Umbilical cord (tissue), 1 donor: ENCODE measurements at regions not wholly inside any gene's neighbourhood (a gene's known extent, or its start where the extent isn't known, plus 50 kb on each side); places are given as distances from the start of the nearest gene placed in this dataset.
"Not testable (repeated sequence)": the region's sequence is repeated elsewhere in the genome, so short reads cannot be mapped to it uniquely, and the experiment has no call there.

Experiments used
- DNase-seq: peaks from one replicate; pipeline ENCODE4 v3.0.0-alpha.2; 2015; ENCODE audit warnings: low spot score

DNA sequence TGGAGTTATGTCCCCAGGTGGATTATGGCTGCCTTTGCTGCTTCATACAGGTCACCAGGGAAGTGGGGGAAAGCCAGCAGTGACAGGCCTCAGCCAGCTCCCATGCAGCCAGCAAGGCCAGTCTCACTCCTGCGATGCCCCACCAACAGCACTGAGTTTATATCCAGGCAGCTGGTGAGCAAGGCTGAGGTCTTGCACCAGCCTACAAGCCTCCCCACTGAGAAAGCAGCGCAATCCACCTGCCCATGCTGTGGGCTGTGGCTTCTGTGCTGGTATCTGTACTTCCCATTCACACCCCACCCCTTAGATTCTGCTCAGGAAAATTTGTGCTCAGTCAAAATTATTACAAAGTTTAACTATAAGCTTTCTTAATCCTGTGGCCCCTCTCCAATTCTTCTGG lies 153.5 kb downstream of the HHIP start:
- DNase-seq, result no peak

DNA sequence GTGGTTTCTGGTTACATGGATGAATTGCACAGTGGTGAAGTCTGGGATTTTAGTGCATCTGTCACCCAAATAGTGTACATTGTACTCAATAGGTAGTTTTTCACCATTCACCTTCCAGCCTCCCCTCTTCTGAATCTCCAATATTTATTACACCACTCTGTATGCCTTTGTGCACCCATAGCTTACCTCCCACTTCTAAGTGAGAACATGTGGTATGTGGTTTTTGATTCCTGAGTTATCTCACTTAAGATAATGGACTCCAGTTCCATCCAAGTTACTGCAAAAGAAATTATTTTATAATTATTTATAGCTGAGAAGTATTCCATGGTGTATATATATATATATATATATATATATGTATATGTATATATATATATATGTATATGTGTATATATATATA lies 155.8 kb downstream of the HHIP start:
- no peak for DNase-seq

DNA sequence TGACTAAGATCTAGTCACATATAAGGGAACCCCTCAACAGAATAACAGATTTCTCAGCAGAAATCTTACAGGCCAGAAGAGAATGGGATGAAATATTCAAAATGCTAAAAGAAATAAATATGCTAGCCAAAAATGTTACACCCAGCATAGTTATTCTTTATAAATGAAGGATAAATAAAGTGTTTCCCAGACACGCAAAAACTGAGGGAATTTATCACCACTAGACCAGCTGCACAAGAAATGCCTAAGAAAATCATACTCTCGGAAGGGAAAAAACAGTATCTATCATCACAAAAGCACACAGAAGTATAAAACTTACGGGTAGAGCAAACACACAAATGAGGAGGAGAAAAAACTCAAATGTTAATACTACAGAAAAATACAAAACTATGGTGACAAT lies 162.1 kb downstream of the HHIP start:
- DNase-seq, result no peak

DNA sequence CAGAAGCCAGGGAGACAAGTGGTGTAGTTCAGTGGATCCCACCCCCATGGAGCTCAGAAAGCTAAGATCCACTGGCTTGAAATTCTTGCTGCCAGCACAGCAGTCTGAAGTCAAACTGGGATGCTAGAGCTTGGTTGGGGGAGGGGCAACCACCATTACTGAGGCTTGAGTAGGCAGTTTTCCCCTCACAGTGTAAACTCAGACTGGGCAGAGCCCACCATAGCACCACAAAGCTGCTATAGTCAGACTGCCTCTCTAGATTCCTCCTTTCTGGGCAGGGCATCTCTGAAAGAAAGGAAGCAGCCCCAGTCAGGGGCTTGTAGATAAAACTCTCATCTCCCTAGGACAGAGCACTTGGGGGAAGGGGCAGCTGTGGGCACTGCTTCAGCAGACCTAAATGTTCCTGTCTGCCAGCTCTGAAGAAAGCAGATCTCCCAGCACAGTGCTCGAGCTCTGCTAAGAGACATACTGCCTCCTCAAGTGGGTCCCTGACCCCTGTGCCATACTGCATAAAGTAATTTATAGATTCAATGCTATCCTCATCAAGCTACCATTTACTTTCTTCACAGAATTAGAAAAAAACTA lies 163.2 kb downstream of the HHIP start:
- DNase-seq, result no peak

DNA sequence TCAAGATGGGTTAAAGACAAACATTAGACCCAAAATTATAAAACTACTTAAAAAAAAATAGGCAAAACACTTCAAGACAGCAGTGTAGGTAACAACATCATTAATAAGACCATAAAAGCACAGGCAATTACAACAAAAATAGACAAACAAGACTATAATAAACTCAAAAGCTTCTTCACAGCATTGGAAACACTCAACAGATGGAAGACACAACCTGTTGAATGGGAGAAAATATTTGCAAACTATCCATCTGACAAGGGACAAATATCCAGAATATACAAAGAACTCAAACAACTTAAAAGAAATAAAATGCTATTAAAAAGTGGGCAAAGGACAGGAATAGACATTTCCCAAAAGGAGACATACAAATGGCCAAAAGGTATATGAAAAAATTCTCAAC lies 170.7 kb downstream of the HHIP start:
- DNase-seq, result no peak

DNA sequence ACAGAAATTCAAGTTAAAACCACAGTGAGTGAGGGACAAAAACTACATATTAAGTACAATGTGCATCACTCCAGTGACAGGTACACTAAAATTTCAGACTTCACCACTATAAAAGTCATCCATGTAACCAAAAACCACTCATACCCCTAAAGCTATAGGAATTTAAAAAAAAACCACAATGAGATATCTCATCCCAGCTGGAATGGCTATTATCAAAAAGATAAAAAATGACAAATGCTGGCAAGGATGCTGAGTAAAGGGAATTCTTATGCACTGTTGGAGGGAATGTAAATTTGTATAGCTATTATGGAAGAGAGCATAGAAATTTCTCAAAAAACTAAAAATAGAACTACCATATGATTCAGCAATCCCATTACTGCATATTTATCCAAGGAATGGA lies 171.1 kb downstream of the HHIP start:
- no peak for DNase-seq

DNA sequence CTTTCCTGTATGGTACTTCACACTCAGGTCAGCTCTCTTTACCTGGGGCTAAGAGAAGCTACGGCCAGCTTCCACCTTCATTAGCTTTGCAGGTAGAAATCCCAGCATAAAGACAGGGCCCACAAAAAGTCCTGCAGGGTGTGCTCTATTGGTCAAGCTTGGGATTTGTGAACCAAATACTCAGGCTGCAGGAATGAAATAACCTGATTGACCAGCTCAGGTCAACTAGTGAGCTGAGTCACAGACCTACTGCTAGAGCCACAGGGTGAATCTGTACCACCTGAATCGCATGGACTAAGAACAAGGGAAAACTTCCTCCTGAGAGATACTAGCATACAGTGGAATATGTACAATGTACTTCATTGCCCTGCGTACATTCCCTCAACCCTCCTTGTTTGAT lies 172.2 kb downstream of the HHIP start:
- no peak for DNase-seq

DNA sequence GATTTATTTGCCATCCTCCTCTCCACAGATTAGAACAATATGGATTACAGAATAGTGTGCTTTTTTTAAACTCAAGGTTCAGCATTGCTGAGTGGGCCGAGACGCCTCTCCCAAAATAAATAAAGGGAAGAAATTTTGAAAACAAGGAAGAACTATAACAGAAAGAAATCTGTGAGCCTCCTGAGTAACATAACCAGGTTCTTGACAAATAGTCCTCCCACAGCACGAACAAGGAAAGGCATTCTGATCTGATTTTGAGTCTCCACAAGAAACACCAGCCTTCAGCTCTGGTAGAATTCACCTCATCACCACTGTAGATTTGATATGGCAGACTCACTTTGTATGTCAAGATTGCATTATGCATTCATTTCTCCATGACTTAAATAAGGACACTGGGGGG lies 173.6 kb downstream of the HHIP start:
- DNase-seq, result no peak

DNA sequence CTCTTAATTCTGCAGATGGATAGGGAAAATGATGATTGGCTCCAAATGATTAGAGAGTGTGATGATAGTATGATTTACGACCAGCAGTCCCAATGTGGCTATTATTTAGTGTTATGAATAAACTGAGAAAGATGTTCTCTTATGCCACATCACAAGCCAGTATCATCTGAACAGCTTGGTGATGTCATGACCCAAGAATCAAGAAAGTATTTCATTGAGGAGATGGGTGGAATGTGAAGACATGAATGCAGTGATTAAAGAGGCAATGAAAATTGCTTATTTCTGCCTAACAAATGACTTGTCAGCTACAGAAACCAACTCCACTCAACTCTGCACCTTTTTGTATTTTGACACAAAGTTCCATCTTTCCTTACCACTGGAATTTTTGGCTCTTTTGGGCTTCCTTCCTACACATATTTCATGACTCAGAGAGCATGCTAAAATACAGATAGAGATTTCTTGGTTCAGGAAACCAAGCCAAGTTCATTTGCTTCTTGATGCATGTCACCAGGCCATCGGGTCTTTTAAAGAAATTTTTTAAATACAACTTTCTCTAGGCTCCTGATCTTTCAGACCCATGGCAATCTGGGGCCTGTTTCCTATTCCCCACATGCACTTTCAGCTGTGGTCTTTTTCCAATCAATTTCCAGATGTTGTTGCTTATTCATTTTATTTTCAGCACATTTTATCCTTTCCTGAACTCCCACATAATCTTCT lies 174.2 kb downstream of the HHIP start:
- DNase-seq, result no peak

DNA sequence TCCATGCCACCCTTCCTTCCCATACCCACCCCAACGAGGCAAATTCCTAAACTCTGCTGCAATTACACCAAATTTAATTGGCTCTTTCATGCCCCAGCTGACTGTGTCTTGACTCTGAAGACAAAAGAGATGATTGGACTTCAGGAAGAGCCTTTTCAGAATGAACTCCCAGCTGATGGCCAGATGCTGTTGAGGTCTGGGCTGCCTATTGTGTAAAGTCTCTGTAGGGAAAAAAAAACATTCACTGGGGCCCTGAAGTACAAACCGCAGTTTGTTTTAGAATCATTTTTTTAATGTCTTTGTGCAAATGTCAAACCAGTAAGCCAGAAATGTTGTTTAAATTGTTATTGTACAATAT lies 174.8 kb downstream of the HHIP start:
- no peak for DNase-seq

DNA sequence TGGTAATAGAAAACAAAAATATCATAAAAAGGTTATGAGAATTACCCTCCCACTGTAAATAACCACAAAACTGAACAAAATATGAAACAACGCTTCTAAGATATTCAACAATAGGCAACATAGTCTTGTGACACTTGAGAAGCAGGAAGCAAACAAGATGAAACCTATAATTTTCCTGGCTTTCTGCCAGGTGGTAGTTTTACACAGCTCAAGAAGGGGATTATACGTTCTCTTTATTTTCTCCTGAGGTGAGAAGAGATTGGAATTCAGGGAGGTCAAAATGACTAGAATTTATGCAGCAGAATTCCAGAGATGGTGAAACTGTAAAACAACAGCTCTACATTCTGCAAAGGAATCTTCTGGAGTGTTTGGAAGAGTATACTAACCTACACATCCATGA lies 186.0 kb downstream of the HHIP start:
- peak; percentile 5 for DNase-seq

DNA sequence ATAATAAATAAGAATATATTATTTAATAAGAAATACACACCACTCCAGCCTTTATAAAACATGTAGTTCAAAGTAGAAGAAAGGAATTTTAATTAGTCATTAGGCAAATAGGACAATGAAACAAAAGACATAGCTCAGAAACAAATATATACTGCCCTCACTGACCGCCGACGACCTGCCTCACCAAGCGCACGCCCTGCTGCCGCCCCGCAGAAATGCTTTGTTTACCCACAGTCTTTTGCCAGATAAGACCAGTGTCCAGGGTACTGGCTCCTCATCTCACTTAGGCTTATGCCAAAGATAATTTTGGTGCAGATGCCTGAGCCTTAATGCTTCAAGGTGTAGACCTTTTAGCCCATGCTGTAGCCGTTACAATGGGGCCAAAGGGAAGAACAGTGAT lies 199.5 kb downstream of the HHIP start:
- no peak for DNase-seq

DNA sequence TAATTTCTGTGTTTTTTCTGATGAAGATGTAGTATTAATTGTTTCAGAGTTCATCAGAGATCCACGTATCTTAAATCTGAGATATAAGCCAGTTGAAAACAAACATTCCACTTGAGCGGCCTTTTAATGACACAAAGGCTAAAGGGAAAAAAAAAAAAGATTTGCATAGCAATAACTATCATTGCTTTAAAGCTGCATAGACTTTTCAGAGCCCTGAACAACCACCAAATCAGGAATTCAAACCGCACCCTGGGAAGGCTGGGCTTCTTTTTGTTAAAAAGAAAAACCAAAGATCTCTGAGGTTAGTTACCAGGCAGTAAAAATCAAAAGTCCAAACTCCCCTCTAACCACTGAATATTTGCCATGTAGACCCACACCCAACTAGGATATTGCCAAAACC lies 206.0 kb downstream of the HHIP start:
- peak; percentile 2 for DNase-seq

DNA sequence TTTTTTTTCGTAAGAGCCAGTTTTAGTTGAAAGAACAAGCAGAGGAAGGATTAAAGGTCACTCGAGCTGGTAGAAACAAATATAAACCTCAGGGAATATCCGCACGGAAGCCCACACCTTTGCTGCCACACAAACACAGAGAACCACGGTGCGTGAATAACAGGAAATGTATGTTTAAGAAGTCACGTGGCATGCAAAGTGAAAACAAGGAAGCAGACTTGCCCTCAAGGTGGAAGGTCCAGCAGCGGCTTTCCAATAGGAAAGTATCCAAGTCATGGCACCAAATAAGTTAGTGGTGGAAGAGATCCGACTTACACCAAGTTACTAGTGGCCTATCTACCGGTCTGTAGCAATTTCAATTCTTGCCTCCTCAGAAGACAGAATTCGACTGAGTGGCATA lies 215.5 kb downstream of the HHIP start:
- DNase-seq, result no peak

DNA sequence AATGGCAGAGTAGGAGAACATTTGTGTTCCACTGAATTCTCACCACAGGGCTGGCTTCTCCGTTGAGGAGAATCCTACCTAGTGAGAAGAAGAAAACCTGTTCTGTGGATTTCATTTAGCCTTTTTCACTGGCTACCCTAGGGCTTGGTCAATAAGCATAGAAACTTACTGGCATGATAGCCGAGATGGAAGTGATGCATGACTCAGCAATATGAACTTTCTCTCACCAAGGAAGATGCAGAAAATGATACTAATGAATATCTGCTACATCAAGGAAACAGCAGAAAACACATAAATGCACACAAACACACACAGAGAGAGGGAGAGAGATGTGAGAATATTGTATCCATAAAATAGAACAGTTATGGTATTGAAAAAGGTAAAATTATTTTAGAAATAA lies 216.3 kb downstream of the HHIP start:
- no peak for DNase-seq

DNA sequence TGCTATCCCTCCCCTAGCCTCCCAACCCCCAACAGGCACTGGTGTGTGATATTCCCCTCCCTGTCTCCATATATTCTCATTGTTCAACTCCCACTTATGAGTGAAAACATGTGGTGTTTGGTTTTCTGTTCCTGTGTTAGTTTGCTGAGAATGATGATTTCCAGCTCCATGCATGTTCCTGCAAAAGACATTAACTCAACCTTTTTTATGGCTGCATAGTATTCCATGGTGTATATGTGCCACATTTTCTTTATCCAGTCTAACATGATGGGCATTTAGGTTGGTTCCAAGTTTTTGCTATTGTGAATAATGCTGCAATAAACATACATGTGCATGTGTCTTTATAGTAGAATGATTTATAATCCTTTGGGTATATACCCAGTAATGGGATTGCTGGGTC lies 218.9 kb downstream of the HHIP start:
- not testable (repeated sequence) for DNase-seq

DNA sequence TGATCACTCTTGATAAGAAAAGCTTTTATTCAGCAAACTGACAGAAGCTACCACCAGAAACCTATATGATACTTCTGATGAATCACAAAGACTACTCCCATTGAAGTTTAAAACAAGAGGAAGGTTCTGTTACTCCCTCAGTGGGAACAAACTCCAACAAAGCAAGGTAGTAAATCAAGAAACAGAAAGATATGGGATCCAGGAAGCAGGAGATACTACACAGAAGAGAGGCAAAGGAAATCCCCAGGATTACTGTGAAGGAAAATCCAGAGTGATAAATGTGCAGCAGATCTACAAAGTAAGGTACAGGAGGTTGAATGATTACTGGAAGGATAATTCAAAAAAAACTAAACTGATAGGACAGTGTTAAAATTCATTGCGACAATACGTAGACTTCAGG lies 222.4 kb downstream of the HHIP start:
- DNase-seq, result peak; percentile 1

DNA sequence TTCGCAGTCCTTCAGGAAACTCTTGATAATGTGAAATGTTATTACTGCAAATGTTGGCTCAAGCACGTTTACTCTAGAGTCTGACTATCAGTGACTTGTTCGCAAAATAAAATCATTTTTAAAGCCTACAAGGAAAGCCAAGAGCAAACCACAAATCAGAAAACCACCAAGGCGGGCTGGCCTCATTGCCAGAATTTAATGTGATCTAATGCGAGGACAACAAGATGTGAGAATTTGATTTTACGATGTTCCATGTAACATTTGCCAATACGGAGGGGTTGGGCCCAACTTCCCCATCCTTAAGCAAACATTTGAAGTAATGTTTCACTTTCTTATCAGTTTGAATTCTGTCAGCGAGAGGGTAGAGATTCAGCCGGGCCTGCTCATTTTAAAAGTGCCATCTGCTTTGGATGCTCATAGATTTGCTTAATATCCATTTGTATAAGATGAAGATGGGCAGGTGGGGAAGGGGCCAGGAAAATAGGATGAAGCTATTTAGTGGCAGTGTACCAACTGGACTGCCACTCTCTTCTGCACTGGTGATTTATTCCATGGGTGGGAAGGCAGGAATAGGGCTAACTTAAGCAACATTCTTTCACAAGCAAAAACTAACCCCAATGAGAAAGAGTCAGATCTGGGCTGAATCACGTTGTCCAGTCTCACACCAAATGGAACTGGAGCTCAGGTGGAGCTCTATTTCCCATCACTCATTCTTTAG lies 225.3 kb downstream of the ANAPC10 start:
- DNase-seq, result peak; percentile 3

DNA sequence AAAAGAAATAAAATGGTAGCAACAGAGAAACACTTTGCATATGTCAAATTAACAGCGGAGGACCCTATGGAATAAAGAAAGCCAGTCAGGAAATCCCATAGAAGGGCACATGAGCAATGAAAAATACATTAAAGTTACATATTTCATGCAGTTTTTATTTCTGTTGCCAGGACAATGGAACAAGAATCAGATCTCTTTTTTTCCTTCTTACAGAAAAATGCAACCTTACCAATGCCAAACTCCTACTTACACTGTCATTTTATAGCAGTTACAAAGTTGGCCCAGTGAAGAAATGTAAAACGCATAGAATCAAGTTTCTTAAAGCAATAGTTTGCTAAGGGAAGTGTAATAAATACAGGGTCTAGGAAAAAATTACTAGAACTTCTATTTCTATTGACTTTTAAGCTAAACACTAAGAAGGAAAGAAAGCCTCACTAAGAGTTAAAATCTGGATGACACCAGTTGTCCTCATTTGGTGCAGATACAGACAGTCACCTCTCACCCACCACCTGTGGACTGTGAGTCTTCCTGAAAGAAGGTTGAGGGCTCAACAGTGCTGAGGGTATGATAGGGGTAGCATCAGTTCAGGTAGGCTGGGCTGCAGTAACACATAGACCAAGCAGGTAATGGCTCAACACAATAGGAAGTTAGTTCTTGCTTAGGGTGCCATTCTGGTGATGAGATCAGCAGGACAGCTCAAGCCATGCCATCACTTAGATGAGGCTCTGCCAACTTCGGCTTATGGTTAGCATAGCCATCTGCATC lies 224.6 kb downstream of the ANAPC10 start:
- no peak for DNase-seq

DNA sequence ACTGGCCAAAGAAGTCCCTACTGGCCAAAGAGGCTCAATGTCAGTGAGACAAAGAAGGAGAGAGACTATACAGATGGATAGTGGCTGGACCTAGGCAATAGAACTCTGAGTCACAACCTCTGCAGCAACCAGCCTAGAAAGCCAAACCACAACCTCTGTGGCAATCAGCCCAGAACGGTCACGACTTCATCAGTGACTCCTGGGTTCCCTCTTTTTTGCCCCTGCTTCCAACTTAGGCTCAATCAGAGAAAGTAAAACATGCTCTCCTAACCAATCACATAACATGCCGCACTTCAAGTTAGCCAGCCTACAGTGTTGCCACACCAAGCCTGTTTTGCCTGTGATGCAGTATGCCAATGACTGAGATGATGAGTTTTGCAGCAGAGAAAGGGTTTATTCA lies 203.4 kb downstream of the ANAPC10 start:
- DNase-seq, result no peak

DNA sequence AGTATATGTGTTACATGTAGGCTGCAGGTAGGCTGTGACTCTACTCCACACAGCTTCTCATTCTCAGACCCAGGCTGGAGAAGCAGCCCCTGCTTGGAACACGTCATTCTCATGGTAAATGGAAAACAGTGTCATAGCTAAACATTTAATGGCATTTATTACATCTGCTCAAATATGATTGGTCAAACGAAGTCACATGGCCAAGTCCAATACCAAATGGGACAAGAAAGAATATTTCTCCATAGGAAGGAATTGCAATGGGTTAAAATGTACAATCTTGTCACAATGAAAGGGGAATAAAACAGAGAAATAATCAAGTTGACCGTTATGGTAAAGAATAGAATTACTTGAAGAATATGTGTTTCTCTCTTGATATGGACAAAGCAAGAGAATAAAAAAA lies 198.6 kb downstream of the ANAPC10 start:
- DNase-seq, result no peak

DNA sequence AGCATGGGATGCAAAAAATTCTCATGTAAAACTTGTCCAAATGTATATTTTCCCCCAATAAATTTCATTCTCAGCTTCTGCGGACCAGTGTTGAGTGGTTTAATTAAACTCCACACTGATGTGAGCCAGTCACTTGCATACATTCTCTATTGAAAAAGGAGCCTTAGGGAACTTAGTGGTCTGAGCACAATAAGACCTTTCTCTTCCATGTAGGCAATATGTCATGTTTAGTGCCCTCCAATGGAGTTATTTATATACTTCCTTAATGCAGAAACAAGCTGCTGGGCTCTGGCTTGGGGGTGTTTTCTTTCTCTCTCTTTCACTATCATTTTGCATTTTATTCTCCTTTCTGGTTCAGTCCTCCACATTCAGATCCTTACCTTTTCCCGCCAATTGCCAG lies 196.9 kb downstream of the ANAPC10 start:
- DNase-seq, result no peak

DNA sequence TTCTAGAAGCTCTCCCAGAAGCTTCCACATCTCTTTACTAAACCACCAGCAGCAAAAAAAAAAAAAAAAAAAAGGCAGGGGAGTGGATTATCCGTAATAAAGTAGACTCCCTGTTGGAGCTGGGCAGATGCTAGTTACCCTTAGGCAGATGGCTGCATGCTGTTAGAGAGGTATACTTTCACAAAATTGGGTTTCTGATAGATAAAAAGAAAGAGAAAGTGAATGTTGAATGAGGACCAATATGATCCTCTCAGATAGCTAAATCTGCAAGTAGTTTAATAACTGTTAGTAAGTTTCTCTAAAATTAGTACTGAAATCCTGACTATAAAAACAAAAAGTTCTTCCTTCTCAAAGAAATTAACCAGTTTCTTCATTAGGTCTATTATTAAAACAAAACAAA lies 195.4 kb downstream of the ANAPC10 start:
- no peak for DNase-seq
